ENCODE measurements at regions not wholly inside any gene's neighbourhood (a gene's known extent, or its start where the extent isn't known, plus 50 kb on each side); places are given as distances from the start of the nearest gene placed in this dataset.

- TF ChIP-seq CTCF (IDR thresholded peaks at IDR 0.05) (no peak), POLR2A (IDR thresholded peaks at IDR 0.05) (no peak)
Observed at GRCh38 chr4:178752954-178753525, 1310.8 kb upstream of the AGA start.
